ENCODE measurements at regions not wholly inside any gene's neighbourhood (a gene's known extent, or its start where the extent isn't known, plus 50 kb on each side); places are given as distances from the start of the nearest gene placed in this dataset.

GRCh38 chr16:82454152-82454551 lies 172.6 kb upstream of the CDH13 start:
- no peaks in the 10 kb centered on the region for H3K27me3 ChIP-seq
- no peaks in the 10 kb centered on the region for H3K36me3 ChIP-seq
- no peaks in the 10 kb centered on the region for H3K9me3 ChIP-seq
- intact Hi-C loops (cut with DNase I; ENCODE audit: low total_unique reads) = loop anchor here (10.0 kb wide), 1 partner anchor 189 kb away; no protein-coding TSS in a partner anchor
- no peak overlapping the region for H3K4me3 ChIP-seq
- H3K27ac ChIP-seq = no peak overlapping the region
- no peak for TF ChIP-seq CTCF (IDR thresholded peaks at IDR 0.05)
- DNase-seq = no peak
- H3K4me1 ChIP-seq = peaks cover 0 to 7% (median 2%) of the 10 kb centered on the region in 4 donors

DNA sequence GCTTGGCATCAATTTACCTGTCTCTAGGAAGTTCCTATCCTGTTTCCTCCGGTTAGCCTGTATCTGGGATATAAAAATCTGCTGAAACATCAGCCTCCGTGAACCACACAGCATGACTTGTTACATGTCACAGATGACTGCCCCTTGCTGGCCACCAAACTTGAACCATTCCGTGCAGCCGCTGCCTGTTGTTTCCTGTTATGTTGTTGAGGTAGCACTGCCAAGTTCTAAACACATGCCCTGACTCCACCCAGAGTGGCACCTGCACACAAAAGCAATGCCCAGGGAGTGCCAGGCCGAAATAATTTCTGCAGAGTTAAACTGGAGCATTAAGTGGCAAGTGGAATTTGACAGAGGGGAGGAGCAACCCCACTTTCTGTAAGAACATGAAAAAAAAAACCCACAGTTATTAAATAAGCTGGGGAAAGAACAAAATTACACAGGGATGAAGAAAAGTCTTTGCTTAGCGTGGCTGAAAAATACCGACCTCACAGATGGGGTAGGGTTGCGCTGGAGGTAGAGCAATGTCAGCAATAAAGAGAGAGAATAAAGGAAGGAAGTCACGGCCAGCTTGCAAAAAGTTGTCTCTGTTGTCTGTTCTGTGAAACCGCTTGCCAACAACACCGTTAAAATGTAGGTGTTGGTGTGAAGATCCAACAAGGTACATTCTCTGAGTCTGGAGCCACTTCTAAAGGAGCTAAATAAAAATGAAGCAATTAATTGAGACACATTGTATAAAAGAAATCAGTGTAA lies 174.6 kb upstream of the CDH13 start:
- Histone ChIP-seq H3K9me3 (no peaks in the 10 kb centered on the region), H3K4me3 (no peak overlapping the region), H3K27ac (no peak overlapping the region), H3K36me3 (no peaks in the 10 kb centered on the region), H3K27me3 (no peaks in the 10 kb centered on the region), H3K4me1 (peaks cover 0 to 7% (median 2%) of the 10 kb centered on the region in 4 donors)
- DNase-seq = no peak
- TF ChIP-seq CTCF (IDR thresholded peaks at IDR 0.05) = no peak
- intact Hi-C loops (cut with DNase I; ENCODE audit: low total_unique reads) = loop anchor here (10.0 kb wide), 1 partner anchor 187 kb away; no protein-coding TSS in a partner anchor

GRCh38 chr16:82451449-82451848 lies 175.3 kb upstream of the CDH13 start:
- intact Hi-C loops (cut with DNase I; ENCODE audit: low total_unique reads) = loop anchor here (10.0 kb wide), 1 partner anchor 187 kb away; no protein-coding TSS in a partner anchor
- no peak for TF ChIP-seq CTCF (IDR thresholded peaks at IDR 0.05)
- H3K4me1 ChIP-seq = peaks cover 0 to 2% (median 0%) of the 10 kb centered on the region in 4 donors
- DNase-seq = no peak
- H3K9me3 ChIP-seq = no peaks in the 10 kb centered on the region
- no peaks in the 10 kb centered on the region for H3K36me3 ChIP-seq
- H3K27me3 ChIP-seq = no peaks in the 10 kb centered on the region
- H3K4me3 ChIP-seq = no peak overlapping the region
- H3K27ac ChIP-seq = no peak overlapping the region

GRCh38 chr16:82440336-82440735 lies 186.4 kb upstream of the CDH13 start:
- Histone ChIP-seq H3K9me3 (no peaks in the 10 kb centered on the region), H3K27me3 (peaks cover 0 to 4% of the 10 kb centered on the region in 2 donors), H3K4me1 (no peaks in the 10 kb centered on the region), H3K36me3 (no peaks in the 10 kb centered on the region), H3K27ac (no peak overlapping the region), H3K4me3 (no peak overlapping the region)
- no peak for DNase-seq
- intact Hi-C loops (cut with DNase I; ENCODE audit: low total_unique reads) = no loop called here
- no peak for TF ChIP-seq CTCF (IDR thresholded peaks at IDR 0.05)

DNA sequence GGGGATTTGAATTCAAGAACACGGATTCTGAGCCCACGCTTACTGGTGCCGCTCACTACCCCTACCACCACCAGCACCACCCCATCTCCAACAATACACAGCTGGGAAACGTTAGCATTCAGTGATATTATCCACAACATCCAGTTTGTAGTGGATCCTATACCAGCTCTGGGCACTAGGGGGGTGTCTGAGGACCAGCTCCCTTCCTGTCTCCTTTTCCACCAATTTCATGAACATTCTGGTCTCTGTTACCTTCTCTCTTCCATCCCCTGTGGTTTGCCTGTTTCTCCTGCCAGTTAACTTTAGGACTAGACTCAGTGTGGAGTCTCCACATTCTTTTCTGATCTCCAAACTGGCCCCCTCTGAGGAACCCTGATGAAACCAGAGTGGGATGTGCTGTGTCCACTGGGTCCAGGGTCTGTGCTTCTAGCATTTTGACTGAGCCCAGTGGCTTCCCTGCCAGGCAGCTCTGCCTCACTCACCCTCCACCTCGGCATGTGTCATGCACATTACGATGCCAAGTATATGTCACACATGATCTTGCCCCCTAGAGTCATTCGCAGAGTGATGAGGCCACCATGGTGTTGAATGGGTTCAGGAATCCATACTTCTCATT lies 187.0 kb upstream of the CDH13 start:
- Histone ChIP-seq H3K4me3 (no peak overlapping the region), H3K4me1 (no peaks in the 10 kb centered on the region), H3K27ac (no peak overlapping the region), H3K27me3 (peaks cover 0 to 4% of the 10 kb centered on the region in 2 donors), H3K36me3 (no peaks in the 10 kb centered on the region), H3K9me3 (no peaks in the 10 kb centered on the region)
- DNase-seq = no peak
- TF ChIP-seq CTCF (IDR thresholded peaks at IDR 0.05) = peak; percentile 11
- intact Hi-C loops (cut with DNase I; ENCODE audit: low total_unique reads) = no loop called here
